ENCODE measurements at regions not wholly inside any gene's neighbourhood (a gene's known extent, or its start where the extent isn't known, plus 50 kb on each side); places are given as distances from the start of the nearest gene placed in this dataset.

GRCh38 chr2:9082158-9082557, 78.7 kb upstream of the MBOAT2 start:
- no peak for DNase-seq (ENCODE audit: low spot score)

- DNase-seq (ENCODE audit: low spot score), result no peak
These were observed 78.3 kb upstream of the MBOAT2 start for GRCh38 chr2:9081750-9082149.

GRCh38 chr2:9078405-9078804, 74.9 kb upstream of the MBOAT2 start:
- DNase-seq (ENCODE audit: low spot score), result no peak

- no peak for DNase-seq (ENCODE audit: low spot score)
These were observed 74.2 kb upstream of the MBOAT2 start for GRCh38 chr2:9077691-9078090.

GRCh38 chr2:9076755-9077154, 73.3 kb upstream of the MBOAT2 start:
- DNase-seq (ENCODE audit: low spot score), result no peak

GRCh38 chr2:9076210-9076609, 72.7 kb upstream of the MBOAT2 start:
- DNase-seq (ENCODE audit: low spot score), result no peak

GRCh38 chr2:9074930-9075329, 71.4 kb upstream of the MBOAT2 start:
- DNase-seq (ENCODE audit: low spot score), result no peak

GRCh38 chr2:9071584-9072124, 68.2 kb upstream of the MBOAT2 start:
- no peak for DNase-seq (ENCODE audit: low spot score)

GRCh38 chr2:9071032-9071431, 67.5 kb upstream of the MBOAT2 start:
- no peak for DNase-seq (ENCODE audit: low spot score)

- no peak for DNase-seq (ENCODE audit: low spot score)
These were observed 66.1 kb upstream of the MBOAT2 start for GRCh38 chr2:9069543-9069942.

GRCh38 chr2:9065901-9066300, 62.4 kb upstream of the MBOAT2 start:
- DNase-seq (ENCODE audit: low spot score), result no peak

- DNase-seq (ENCODE audit: low spot score), result no peak
These were observed 59.6 kb upstream of the MBOAT2 start for GRCh38 chr2:9063023-9063606.

GRCh38 chr2:9060819-9061218, 57.3 kb upstream of the MBOAT2 start:
- DNase-seq (ENCODE audit: low spot score), result no peak

GRCh38 chr2:9057939-9058761, 54.7 kb upstream of the MBOAT2 start:
- no peak for DNase-seq (ENCODE audit: low spot score)

- no peak for DNase-seq (ENCODE audit: low spot score)
These were observed 52.0 kb upstream of the MBOAT2 start for GRCh38 chr2:9055471-9055870.

- DNase-seq (ENCODE audit: low spot score), result no peak
These were observed 50.0 kb upstream of the MBOAT2 start for GRCh38 chr2:9053534-9053931.
